ENCODE measurements at regions not wholly inside any gene's neighbourhood (a gene's known extent, or its start where the extent isn't known, plus 50 kb on each side); places are given as distances from the start of the nearest gene placed in this dataset.
"Not testable (repeated sequence)": the region's sequence is repeated elsewhere in the genome, so short reads cannot be mapped to it uniquely, and the experiment has no call there.

GRCh38 chr7:152544481-152544927 lies 108.7 kb upstream of the KMT2C start:
- no peak for DNase-seq (ENCODE audit: low read depth in 2 of 3, low spot score in 2 of 3)

GRCh38 chr7:152543799-152544198 lies 108.0 kb upstream of the KMT2C start:
- no peak for DNase-seq (ENCODE audit: low read depth in 2 of 3, low spot score in 2 of 3)

GRCh38 chr7:152541892-152542291 lies 106.1 kb upstream of the KMT2C start:
- DNase-seq (ENCODE audit: low read depth in 2 of 3, low spot score in 2 of 3): no peak

- DNase-seq (ENCODE audit: low read depth in 2 of 3, low spot score in 2 of 3): not testable (repeated sequence)
Observed at GRCh38 chr7:152539190-152539495, 103.3 kb upstream of the KMT2C start.

- not testable (repeated sequence) for DNase-seq (ENCODE audit: low read depth in 2 of 3, low spot score in 2 of 3)
Observed at GRCh38 chr7:152538346-152539189, 102.8 kb upstream of the KMT2C start.

GRCh38 chr7:152537639-152538038 lies 101.8 kb upstream of the KMT2C start:
- DNase-seq (ENCODE audit: low read depth in 2 of 3, low spot score in 2 of 3): no peak

GRCh38 chr7:152528612-152529011 lies 92.8 kb upstream of the KMT2C start:
- no peak for DNase-seq (ENCODE audit: low read depth in 2 of 3, low spot score in 2 of 3)

GRCh38 chr7:152527610-152528032 lies 91.8 kb upstream of the KMT2C start:
- no peak for DNase-seq (ENCODE audit: low read depth in 2 of 3, low spot score in 2 of 3)

GRCh38 chr7:152523916-152524315 lies 88.1 kb upstream of the KMT2C start:
- DNase-seq (ENCODE audit: low read depth in 2 of 3, low spot score in 2 of 3): no peak

GRCh38 chr7:152522571-152523067 lies 86.8 kb upstream of the KMT2C start:
- peak in 1 of 3 donors; percentile 67 for DNase-seq (ENCODE audit: low read depth in 2 of 3, low spot score in 2 of 3)

- no peak for DNase-seq (ENCODE audit: low read depth in 2 of 3, low spot score in 2 of 3)
Observed at GRCh38 chr7:152521420-152522337, 85.9 kb upstream of the KMT2C start.

- no peak for DNase-seq (ENCODE audit: low read depth in 2 of 3, low spot score in 2 of 3)
Observed at GRCh38 chr7:152520861-152521302, 85.1 kb upstream of the KMT2C start.

- no peak for DNase-seq (ENCODE audit: low read depth in 2 of 3, low spot score in 2 of 3)
Observed at GRCh38 chr7:152519290-152519689, 83.5 kb upstream of the KMT2C start.

- DNase-seq (ENCODE audit: low read depth in 2 of 3, low spot score in 2 of 3): no peak
Observed at GRCh38 chr7:152516216-152516615, 80.4 kb upstream of the KMT2C start.

- DNase-seq (ENCODE audit: low read depth in 2 of 3, low spot score in 2 of 3): not testable (repeated sequence)
Observed at GRCh38 chr7:152515266-152515950, 79.6 kb upstream of the KMT2C start.

- DNase-seq (ENCODE audit: low read depth in 2 of 3, low spot score in 2 of 3): no peak
Observed at GRCh38 chr7:152514771-152515105, 78.9 kb upstream of the KMT2C start.

GRCh38 chr7:152513861-152514770 lies 78.3 kb upstream of the KMT2C start:
- DNase-seq (ENCODE audit: low read depth in 2 of 3, low spot score in 2 of 3): no peak

GRCh38 chr7:152512706-152513105 lies 76.9 kb upstream of the KMT2C start:
- DNase-seq (ENCODE audit: low read depth in 2 of 3, low spot score in 2 of 3): peak; percentile 5 to 92 (median 82)

- no peak for DNase-seq (ENCODE audit: low read depth in 2 of 3, low spot score in 2 of 3)
Observed at GRCh38 chr7:152511736-152512135, 75.9 kb upstream of the KMT2C start.

- DNase-seq (ENCODE audit: low read depth in 2 of 3, low spot score in 2 of 3): no peak
Observed at GRCh38 chr7:152508701-152509100, 72.9 kb upstream of the KMT2C start.
